ENCODE measurements at regions not wholly inside any gene's neighbourhood (a gene's known extent, or its start where the extent isn't known, plus 50 kb on each side); places are given as distances from the start of the nearest gene placed in this dataset.

DNA sequence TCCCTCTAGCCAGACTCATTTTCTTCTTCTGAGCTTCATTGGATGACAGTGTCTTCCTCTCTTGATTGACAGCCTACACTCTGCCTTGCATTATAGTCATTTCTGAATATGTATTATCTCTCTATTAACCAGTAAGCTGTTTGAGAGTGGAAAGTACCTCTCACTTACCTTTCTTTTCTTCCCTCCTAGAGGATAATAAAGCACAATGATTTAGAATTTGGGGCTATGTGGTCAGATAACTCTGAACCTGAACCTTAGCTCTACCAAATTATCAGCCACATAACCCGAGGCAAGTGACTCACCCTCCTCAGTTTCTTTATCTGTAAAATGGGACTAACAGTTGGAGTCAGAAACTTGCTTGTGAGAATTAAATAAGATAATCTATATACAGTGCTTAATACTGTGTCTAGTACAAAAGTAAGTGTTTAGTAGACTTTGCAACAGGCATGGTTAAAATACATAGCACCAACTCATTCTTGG lies 331.8 kb upstream of the TBL1XR1 start:
- peaks cover 22% of the 10 kb centered on the region; the same call in 1 of the 2 replicates for H3K9me3 ChIP-seq (ENCODE audit: insufficient read depth, low read depth)
- H3K9me2 ChIP-seq (ENCODE audit: insufficient read depth), result no peaks in the 10 kb centered on the region
- DNase-seq, result no peak
- POLR2A ChIA-PET (ENCODE audit: unreplicated experiment), result interaction anchor here (0.6 kb wide), 1 partner anchor 50 kb away, joined by 3 read pairs; no protein-coding TSS in a partner anchor
- no peak overlapping the region for H3K4me3 ChIP-seq
- intact Hi-C loops (cut with micrococcal nuclease; ENCODE audit: unreplicated experiment), result loop anchor here (10.0 kb wide), 1 partner anchor 216 kb away; no protein-coding TSS in a partner anchor
- peaks cover 51% of the 10 kb centered on the region for H3K4me1 ChIP-seq (replicated peaks; ENCODE audit: insufficient read depth)
- CTCF ChIA-PET, result interaction anchor here (0.6 kb wide), 1 partner anchor 129 kb away, joined by 3 read pairs; no protein-coding TSS in a partner anchor
- H3K27ac ChIP-seq, result peak overlapping the region; percentile 54
- H2AFZ ChIP-seq, result peak overlapping the region; percentile 66
- peaks cover 27% of the 10 kb centered on the region for H3F3A ChIP-seq (ENCODE audit: insufficient read depth, low read depth)
- no TSS peak for BruUV-seq (replicated peaks)
- no peaks in the 10 kb centered on the region for H3K36me3 ChIP-seq (ENCODE audit: low read depth)
- H4K20me1 ChIP-seq (ENCODE audit: insufficient read depth), result no peaks in the 10 kb centered on the region
- no peaks in the 10 kb centered on the region for H3K27me3 ChIP-seq (ENCODE audit: insufficient read depth, low read depth)
- H3K4me2 ChIP-seq, result peak overlapping the region; percentile 37
- TF ChIP-seq EZH2 (IDR thresholded peaks at IDR 0.05; ENCODE audit: low read depth), result no peak
- TF ChIP-seq, protein P1, sequence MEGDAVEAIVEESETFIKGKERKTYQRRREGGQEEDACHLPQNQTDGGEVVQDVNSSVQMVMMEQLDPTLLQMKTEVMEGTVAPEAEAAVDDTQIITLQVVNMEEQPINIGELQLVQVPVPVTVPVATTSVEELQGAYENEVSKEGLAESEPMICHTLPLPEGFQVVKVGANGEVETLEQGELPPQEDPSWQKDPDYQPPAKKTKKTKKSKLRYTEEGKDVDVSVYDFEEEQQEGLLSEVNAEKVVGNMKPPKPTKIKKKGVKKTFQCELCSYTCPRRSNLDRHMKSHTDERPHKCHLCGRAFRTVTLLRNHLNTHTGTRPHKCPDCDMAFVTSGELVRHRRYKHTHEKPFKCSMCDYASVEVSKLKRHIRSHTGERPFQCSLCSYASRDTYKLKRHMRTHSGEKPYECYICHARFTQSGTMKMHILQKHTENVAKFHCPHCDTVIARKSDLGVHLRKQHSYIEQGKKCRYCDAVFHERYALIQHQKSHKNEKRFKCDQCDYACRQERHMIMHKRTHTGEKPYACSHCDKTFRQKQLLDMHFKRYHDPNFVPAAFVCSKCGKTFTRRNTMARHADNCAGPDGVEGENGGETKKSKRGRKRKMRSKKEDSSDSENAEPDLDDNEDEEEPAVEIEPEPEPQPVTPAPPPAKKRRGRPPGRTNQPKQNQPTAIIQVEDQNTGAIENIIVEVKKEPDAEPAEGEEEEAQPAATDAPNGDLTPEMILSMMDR (conservative IDR thresholded peaks at IDR 0.05), result no peak
- no peaks in the 10 kb centered on the region for H3K79me2 ChIP-seq (ENCODE audit: low read depth)

DNA sequence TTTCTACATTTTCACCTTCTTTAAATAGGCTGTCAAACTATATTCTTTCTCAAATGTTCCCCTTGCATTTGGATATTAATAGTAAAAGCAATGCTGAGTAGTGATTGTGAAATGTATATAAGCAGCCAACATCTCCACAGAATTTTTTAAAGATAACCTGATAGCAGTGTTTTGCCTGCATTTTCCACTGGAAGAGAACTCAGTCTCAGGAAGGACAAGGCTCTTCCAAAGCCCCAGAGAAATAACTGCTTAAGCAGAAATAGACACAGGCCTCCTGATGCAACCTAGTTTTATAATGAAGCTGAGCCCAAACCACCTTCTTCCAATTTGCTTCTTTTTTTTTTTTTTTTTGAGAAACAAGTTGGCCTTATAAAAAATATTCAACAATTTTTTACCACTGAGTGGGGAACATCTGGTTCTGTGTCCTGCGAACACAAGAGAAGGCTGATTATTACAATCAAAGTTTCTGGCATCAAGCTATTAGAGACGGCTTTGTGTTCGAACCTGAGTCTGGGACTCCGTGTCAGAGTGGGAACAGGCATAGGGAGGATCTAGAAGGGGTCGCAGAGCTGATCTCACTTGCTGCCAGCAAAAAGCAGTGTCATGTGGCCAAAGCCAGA lies 332.5 kb upstream of the TBL1XR1 start:
- TF ChIP-seq EZH2 (IDR thresholded peaks at IDR 0.05; ENCODE audit: low read depth), result no peak
- TF ChIP-seq, protein P1 (conservative IDR thresholded peaks at IDR 0.05), result no peak
- Histone ChIP-seq H4K20me1 (ENCODE audit: insufficient read depth) (no peaks in the 10 kb centered on the region), H3K4me1 (replicated peaks; ENCODE audit: insufficient read depth) (peaks cover 43% of the 10 kb centered on the region), H3K79me2 (ENCODE audit: low read depth) (no peaks in the 10 kb centered on the region), H3K36me3 (ENCODE audit: low read depth) (no peaks in the 10 kb centered on the region), H2AFZ (no peak overlapping the region), H3K27ac (no peak overlapping the region), H3K27me3 (ENCODE audit: insufficient read depth, low read depth) (no peaks in the 10 kb centered on the region), H3K9me2 (ENCODE audit: insufficient read depth) (no peaks in the 10 kb centered on the region), H3K4me2 (no peak overlapping the region), H3F3A (ENCODE audit: insufficient read depth, low read depth) (peaks cover 20% of the 10 kb centered on the region), H3K9me3 (ENCODE audit: insufficient read depth, low read depth) (peaks cover 20% of the 10 kb centered on the region; the same call in 1 of the 2 replicates), H3K4me3 (no peak overlapping the region)
- BruUV-seq (replicated peaks), result no TSS peak
- no peak for DNase-seq
- intact Hi-C loops (cut with micrococcal nuclease; ENCODE audit: unreplicated experiment), result loop anchor here (10.0 kb wide), 1 partner anchor 215 kb away; no protein-coding TSS in a partner anchor
- ChIA-PET POLR2A (ENCODE audit: unreplicated experiment) (interaction anchor here (0.6 kb wide), 1 partner anchor 633 kb away, joined by 6 read pairs; no protein-coding TSS in a partner anchor), CTCF (no interaction called here)

DNA sequence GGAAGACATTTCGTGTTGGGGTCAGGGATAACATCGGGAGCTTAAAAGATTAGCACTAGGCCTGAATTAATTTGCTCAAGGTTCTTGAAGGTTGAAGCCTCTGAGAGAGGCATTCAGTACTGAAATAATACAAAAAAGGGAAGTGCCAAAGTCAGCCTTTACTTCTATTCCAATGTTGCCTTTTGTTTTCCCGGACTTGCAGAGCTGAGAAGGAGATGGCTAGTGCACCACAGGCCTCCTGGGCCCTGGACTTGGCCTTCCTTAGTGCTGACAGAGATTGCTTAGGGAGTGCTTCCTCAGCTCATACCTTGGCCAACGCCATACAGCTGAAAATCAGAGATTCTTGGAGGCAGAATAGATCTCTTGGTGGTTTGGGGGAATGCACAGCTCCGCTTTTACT lies 333.6 kb upstream of the TBL1XR1 start:
- no peaks in the 10 kb centered on the region for H4K20me1 ChIP-seq (ENCODE audit: insufficient read depth)
- TF ChIP-seq, protein P1 (conservative IDR thresholded peaks at IDR 0.05), result no peak
- TF ChIP-seq EZH2 (IDR thresholded peaks at IDR 0.05; ENCODE audit: low read depth), result no peak
- DNase-seq, result no peak
- H3K9me3 ChIP-seq (ENCODE audit: insufficient read depth, low read depth), result peaks cover 11% of the 10 kb centered on the region; the same call in 1 of the 2 replicates
- H3K9me2 ChIP-seq (ENCODE audit: insufficient read depth), result no peaks in the 10 kb centered on the region
- no peak overlapping the region for H2AFZ ChIP-seq
- no peak overlapping the region for H3K4me2 ChIP-seq
- no peaks in the 10 kb centered on the region for H3K27me3 ChIP-seq (ENCODE audit: insufficient read depth, low read depth)
- H3F3A ChIP-seq (ENCODE audit: insufficient read depth, low read depth), result peaks cover 14% of the 10 kb centered on the region
- peaks cover 33% of the 10 kb centered on the region for H3K4me1 ChIP-seq (replicated peaks; ENCODE audit: insufficient read depth)
- intact Hi-C loops (cut with micrococcal nuclease; ENCODE audit: unreplicated experiment), result no loop called here
- BruUV-seq (replicated peaks), result no TSS peak
- H3K4me3 ChIP-seq, result no peak overlapping the region
- CTCF ChIA-PET, result no interaction called here
- no peak overlapping the region for H3K27ac ChIP-seq
- H3K36me3 ChIP-seq (ENCODE audit: low read depth), result no peaks in the 10 kb centered on the region
- POLR2A ChIA-PET (ENCODE audit: unreplicated experiment), result no interaction called here
- no peaks in the 10 kb centered on the region for H3K79me2 ChIP-seq (ENCODE audit: low read depth)

Measured in PC-9 (cell line).